ENCODE measurements at regions not wholly inside any gene's neighbourhood (a gene's known extent, or its start where the extent isn't known, plus 50 kb on each side); places are given as distances from the start of the nearest gene placed in this dataset.

- TF ChIP-seq YY1 (IDR thresholded peaks at IDR 0.05; ENCODE audit: insufficient read depth, insufficient read length) = no peak
- TF ChIP-seq ZNF274 (IDR thresholded peaks at IDR 0.05; ENCODE audit: low read depth, low read length) = no peak
Measured at GRCh38 chr2:6202756-6203155, 510.6 kb downstream of the SOX11 start.

All from NT2/D1 (cell line).